GM03348 (cell line): ENCODE measurements at regions not wholly inside any gene's neighbourhood (a gene's known extent, or its start where the extent isn't known, plus 50 kb on each side); places are given as distances from the start of the nearest gene placed in this dataset.

Source experiments
- DNase-seq: peaks from one replicate; pipeline ENCODE4 v3.0.0; 2012; ENCODE audit warnings: low spot score

DNA sequence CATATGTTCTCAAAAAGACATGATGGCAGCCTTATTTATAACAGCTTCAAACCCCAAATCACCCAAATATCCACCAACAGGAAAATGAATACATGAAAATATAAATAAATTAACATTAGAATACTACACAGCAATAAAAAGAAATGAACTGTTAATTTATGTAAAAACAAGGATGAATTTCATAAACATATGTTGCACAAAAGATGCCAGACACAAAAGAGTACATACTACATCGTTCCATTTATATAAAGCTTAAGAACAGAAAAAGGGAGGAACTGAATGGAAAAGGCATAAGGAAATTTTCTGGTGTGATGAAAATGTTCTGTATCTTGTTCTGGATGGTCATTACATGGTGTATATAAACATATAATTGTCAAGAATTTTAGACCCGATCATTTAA is 69.9 kb upstream of the TUSC7 start:
- DNase-seq: no peak

DNA sequence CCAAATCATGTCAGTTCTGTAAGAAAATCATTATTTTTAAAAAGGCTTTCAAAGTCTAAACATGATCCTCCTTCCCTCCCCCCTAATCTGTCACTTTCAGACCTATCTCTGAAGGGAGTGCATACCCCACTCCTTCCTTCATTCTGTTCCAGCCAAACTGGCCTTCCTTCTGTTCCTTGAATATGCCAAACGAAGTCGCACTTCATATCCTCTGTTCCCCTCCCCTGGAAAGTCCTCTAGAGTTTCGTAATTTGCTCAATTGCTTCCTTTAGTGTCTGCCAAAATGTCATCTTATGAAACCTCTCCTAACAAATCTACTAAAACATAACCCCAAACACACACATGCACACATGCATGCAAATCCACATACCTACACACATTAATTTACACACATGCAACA is 69.5 kb upstream of the TUSC7 start:
- DNase-seq: no peak

DNA sequence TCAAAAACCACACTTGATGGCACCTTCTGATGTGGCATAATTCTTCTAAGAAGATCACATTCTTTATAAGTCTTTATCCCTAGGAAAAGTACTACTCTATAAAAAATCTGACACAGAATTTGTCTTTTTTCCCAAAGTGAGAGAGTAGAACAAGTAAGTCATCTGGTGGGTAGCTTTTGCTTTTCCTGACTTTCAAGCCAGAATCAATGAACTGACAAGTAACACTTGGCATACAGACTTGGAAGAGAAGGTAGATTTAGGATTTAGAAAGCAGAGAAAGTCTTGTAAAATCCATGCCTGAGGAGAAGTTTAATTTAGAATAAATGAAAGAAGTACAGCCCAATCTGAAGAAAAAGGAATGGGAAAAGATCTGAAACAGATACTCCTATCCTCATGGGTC is 66.6 kb upstream of the TUSC7 start:
- DNase-seq: no peak

DNA sequence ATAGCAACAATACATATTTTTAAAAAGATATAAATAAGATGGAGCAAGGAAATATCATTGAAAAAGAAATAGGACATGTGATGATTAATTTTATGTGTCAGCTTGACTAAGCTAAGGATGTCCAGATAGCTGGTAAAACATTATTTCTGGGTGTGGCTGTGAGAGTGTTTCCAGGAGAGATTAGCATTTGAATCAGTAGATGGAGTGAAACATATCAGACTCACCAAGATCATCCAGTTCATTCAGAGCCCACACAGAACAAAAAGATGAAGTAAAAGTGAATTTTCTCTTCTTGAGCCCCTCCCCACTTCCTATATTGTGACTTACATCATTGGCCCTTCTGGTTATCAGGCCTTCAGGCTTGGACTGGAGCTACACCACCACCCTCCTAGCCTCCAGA is 61.6 kb upstream of the TUSC7 start:
- DNase-seq: no peak
